ENCODE measurements at regions not wholly inside any gene's neighbourhood (a gene's known extent, or its start where the extent isn't known, plus 50 kb on each side); places are given as distances from the start of the nearest gene placed in this dataset.
"Not testable (repeated sequence)": the region's sequence is repeated elsewhere in the genome, so short reads cannot be mapped to it uniquely, and the experiment has no call there.

DNA sequence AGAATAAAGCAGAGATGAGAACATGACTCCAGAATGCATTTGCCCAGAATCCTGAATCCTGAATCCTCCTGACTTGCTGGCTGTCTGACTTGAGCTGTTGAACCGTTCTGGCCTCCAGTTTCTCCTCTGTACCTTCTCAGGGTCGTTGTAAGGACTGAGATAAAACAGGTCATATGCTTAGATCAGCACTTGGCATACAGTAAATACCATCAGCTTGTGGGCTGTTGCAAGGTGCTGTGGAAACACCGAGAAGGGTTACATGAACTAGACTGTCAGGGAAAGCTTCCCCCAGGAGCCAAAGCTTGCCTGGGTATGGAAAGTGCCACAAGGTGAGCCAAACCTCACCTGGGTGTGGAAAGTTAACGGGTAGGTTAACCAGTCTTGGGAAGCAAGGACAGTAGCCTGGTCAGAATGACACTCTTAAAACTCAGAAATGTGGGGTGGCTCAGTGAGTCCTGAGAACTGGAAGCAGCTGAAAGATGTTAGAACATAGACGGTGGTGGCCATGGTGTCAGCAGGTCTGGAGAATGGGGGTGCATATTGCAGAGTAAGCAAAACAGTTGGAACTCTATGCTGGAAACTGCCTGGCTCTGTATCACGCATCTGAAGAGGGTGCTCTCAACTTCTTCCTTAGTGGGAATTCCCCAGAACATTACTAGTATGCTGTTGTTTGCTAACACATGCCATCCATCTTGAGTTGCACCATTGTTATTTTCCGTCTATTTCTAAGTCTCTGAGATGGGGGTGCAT lies 105.3 kb upstream of the DYRK2 start:
- H3K36me3 ChIP-seq (ENCODE audit: control insufficient read depth, insufficient read depth, low read length), result no peaks in the 10 kb centered on the region
- H3K9me3 ChIP-seq (replicated peaks; ENCODE audit: control insufficient read depth, low read depth, low read length), result no peaks in the 10 kb centered on the region
- H3K4me3 ChIP-seq (ENCODE audit: low read length), result no peak overlapping the region
- no peaks in the 10 kb centered on the region for H3K27me3 ChIP-seq (ENCODE audit: control insufficient read depth, insufficient read depth, low read length)
- 97% methylated on average over 4 of the region's 7 CpGs for WGBS (ENCODE audit: insufficient coverage)
- DNase-seq, result no peak
- peaks cover 2% of the 10 kb centered on the region for H3K4me1 ChIP-seq (ENCODE audit: control insufficient read depth, insufficient read depth, low read length)
- no peak overlapping the region for H3K27ac ChIP-seq (ENCODE audit: low read length)

DNA sequence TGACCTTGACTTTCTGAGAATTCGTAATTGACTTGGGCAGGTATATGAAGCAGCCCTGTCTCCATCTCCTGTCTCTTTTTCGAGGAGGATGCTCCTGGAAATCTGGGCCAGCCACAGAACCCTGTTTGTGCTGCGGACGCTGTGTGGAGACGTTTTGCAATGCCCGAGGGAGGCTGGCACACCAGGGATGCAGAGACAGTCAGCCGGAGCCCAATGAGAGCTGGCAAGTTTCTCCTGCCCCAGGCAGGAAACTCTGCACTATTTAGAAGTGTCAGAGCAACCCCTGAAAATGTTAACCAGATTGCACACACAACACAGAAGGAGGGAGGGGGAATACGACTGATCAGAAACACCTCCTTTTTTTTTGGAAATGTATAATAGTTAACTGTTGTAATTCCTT lies 103.2 kb upstream of the DYRK2 start:
- Histone ChIP-seq H3K9me3 (replicated peaks; ENCODE audit: control insufficient read depth, low read depth, low read length) (no peaks in the 10 kb centered on the region), H3K4me3 (ENCODE audit: low read length) (no peak overlapping the region)
- WGBS (ENCODE audit: insufficient coverage), result 61% methylated on average over 5 of the region's 8 CpGs

DNA sequence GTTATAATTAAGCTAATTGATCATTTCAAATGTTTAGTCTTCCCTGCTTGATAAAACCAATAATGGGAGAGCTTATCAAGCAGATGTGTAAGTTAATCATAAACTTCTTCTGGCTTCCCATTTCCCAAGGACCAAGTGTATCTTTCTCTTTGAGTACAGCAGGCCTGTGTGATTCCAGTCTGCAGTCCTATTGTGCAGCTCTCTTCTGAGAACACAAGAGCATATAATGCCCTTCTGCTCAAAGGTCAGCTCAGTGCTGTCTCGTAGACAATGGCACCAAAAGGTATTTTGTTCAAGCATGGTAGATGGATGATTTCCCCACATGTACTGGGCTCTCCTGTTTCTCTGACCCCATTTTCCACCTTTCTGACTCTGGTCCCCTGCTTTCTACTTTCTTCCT lies 101.8 kb upstream of the DYRK2 start:
- no CpG with 5 or more reads among the region's 1 CpG for WGBS (ENCODE audit: insufficient coverage)

More for the DNA sequence above, 103.2 kb upstream of the DYRK2 start:
- Histone ChIP-seq H3K4me1 (ENCODE audit: control insufficient read depth, insufficient read depth, low read length) (peaks cover 2% of the 10 kb centered on the region), H3K27me3 (ENCODE audit: control insufficient read depth, insufficient read depth, low read length) (no peaks in the 10 kb centered on the region), H3K27ac (ENCODE audit: low read length) (no peak overlapping the region), H3K36me3 (ENCODE audit: control insufficient read depth, insufficient read depth, low read length) (no peaks in the 10 kb centered on the region)
- no peak for DNase-seq

GRCh38 chr12:67555075-67555717 lies 93.3 kb upstream of the DYRK2 start:
- not testable (repeated sequence) for H3K9me3 ChIP-seq (replicated peaks; ENCODE audit: control insufficient read depth, low read depth, low read length); H3K4me1 ChIP-seq (ENCODE audit: control insufficient read depth, insufficient read depth, low read length); H3K36me3 ChIP-seq (ENCODE audit: control insufficient read depth, insufficient read depth, low read length); H3K27me3 ChIP-seq (ENCODE audit: control insufficient read depth, insufficient read depth, low read length); H3K27ac ChIP-seq (ENCODE audit: low read length); H3K4me3 ChIP-seq (ENCODE audit: low read length)
- peak; percentile 22 for DNase-seq
- WGBS (ENCODE audit: insufficient coverage), result 76% methylated on average over 8 of the region's 8 CpGs

More for the DNA sequence above, 101.8 kb upstream of the DYRK2 start:
- H3K36me3 ChIP-seq (ENCODE audit: control insufficient read depth, insufficient read depth, low read length), result no peaks in the 10 kb centered on the region
- H3K9me3 ChIP-seq (replicated peaks; ENCODE audit: control insufficient read depth, low read depth, low read length), result no peaks in the 10 kb centered on the region
- H3K27me3 ChIP-seq (ENCODE audit: control insufficient read depth, insufficient read depth, low read length), result no peaks in the 10 kb centered on the region
- no peak overlapping the region for H3K27ac ChIP-seq (ENCODE audit: low read length)
- no peak overlapping the region for H3K4me3 ChIP-seq (ENCODE audit: low read length)
- DNase-seq, result no peak
- no peaks in the 10 kb centered on the region for H3K4me1 ChIP-seq (ENCODE audit: control insufficient read depth, insufficient read depth, low read length)

DNA sequence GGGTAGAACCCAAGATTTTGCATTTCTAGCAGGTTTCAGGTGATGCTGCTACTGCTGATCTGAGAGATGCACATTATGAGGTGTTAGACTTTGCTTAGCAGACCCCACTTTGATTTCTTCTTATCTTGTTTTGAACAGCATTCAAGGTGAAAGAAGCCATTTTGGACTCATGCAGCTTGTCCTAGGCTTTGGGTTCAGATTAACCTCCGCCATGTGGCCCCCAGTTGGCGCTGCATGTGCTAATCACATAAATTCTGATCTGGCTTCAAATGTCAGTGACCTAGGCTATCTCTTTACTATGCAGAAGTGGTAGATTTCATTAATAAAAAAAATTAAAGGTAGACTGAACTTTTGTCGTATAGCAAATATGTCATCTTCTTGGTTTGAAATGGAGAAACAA lies 89.8 kb upstream of the DYRK2 start:
- no peak for DNase-seq
- 100% methylated on average over 2 of the region's 3 CpGs for WGBS (ENCODE audit: insufficient coverage)
- no peak overlapping the region for H3K27ac ChIP-seq (ENCODE audit: low read length)

GRCh38 chr12:67559751-67560150 lies 88.8 kb upstream of the DYRK2 start:
- DNase-seq, result no peak
- Histone ChIP-seq H3K9me3 (replicated peaks; ENCODE audit: control insufficient read depth, low read depth, low read length) (peaks cover 4% of the 10 kb centered on the region), H3K36me3 (ENCODE audit: control insufficient read depth, insufficient read depth, low read length) (no peaks in the 10 kb centered on the region)

More for the DNA sequence above, 89.8 kb upstream of the DYRK2 start:
- Histone ChIP-seq H3K4me3 (ENCODE audit: low read length) (no peak overlapping the region), H3K9me3 (replicated peaks; ENCODE audit: control insufficient read depth, low read depth, low read length) (peaks cover 4% of the 10 kb centered on the region), H3K4me1 (ENCODE audit: control insufficient read depth, insufficient read depth, low read length) (no peaks in the 10 kb centered on the region), H3K27me3 (ENCODE audit: control insufficient read depth, insufficient read depth, low read length) (no peaks in the 10 kb centered on the region), H3K36me3 (ENCODE audit: control insufficient read depth, insufficient read depth, low read length) (no peaks in the 10 kb centered on the region)

GRCh38 chr12:67562513-67563287 lies 85.8 kb upstream of the DYRK2 start:
- no peaks in the 10 kb centered on the region for H3K27me3 ChIP-seq (ENCODE audit: control insufficient read depth, insufficient read depth, low read length)
- H3K4me1 ChIP-seq (ENCODE audit: control insufficient read depth, insufficient read depth, low read length), result no peaks in the 10 kb centered on the region
- no peak overlapping the region for H3K4me3 ChIP-seq (ENCODE audit: low read length)
- DNase-seq, result no peak
- H3K9me3 ChIP-seq (replicated peaks; ENCODE audit: control insufficient read depth, low read depth, low read length), result peaks cover 8% of the 10 kb centered on the region
- H3K27ac ChIP-seq (ENCODE audit: low read length), result no peak overlapping the region
- no peaks in the 10 kb centered on the region for H3K36me3 ChIP-seq (ENCODE audit: control insufficient read depth, insufficient read depth, low read length)
- WGBS (ENCODE audit: insufficient coverage), result 80% methylated on average over 1 of the region's 3 CpGs

More at GRCh38 chr12:67559751-67560150, 88.8 kb upstream of the DYRK2 start:
- Histone ChIP-seq H3K4me1 (ENCODE audit: control insufficient read depth, insufficient read depth, low read length) (no peaks in the 10 kb centered on the region), H3K27ac (ENCODE audit: low read length) (no peak overlapping the region), H3K4me3 (ENCODE audit: low read length) (no peak overlapping the region), H3K27me3 (ENCODE audit: control insufficient read depth, insufficient read depth, low read length) (no peaks in the 10 kb centered on the region)
- 16% methylated on average over 3 of the region's 3 CpGs for WGBS (ENCODE audit: insufficient coverage)

DNA sequence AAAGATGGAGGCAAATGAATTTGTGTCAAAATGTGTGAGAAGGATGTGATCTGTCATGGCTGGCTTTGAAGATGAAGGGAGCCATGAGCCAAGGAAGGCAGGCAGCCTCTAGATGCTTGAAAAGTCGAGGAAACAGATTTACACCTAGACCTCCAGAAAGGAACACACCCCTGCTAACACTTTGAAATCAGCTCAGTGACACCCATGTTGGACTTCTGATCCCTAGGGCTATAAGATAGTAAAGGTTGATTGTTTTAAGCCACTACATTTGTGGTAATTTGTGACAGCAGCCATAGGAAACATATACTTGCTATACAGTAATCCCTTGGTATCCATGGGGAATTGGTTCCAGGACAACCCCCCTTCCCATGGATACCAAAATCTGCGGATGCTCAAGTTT lies 80.5 kb upstream of the DYRK2 start:
- WGBS (ENCODE audit: insufficient coverage), result no CpG with 5 or more reads among the region's 2 CpGs
- Histone ChIP-seq H3K4me1 (ENCODE audit: control insufficient read depth, insufficient read depth, low read length) (peaks cover 5% of the 10 kb centered on the region), H3K27ac (ENCODE audit: low read length) (no peak overlapping the region), H3K27me3 (ENCODE audit: control insufficient read depth, insufficient read depth, low read length) (no peaks in the 10 kb centered on the region), H3K9me3 (replicated peaks; ENCODE audit: control insufficient read depth, low read depth, low read length) (peaks cover 4% of the 10 kb centered on the region), H3K36me3 (ENCODE audit: control insufficient read depth, insufficient read depth, low read length) (no peaks in the 10 kb centered on the region), H3K4me3 (ENCODE audit: low read length) (no peak overlapping the region)
- no peak for DNase-seq

DNA sequence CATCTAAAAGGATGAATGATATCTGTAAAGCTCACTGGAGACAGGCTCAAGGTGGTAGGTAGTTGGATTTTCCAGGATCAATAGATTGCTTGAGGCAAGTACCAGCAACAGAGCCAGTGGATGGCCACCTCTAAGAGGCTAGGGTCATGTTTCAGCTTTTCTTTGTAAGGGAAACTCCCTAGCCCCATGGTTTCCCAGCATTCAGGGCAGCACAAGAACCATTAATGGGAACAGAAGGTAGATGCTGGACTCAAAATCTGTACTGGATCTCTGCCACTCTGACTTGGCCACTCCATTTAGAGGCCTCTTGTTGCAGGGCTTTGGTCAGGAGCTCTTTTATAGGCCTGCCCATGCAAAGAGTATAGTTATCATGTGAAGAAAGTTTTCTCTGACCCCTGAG lies 76.1 kb upstream of the DYRK2 start:
- H3K36me3 ChIP-seq (ENCODE audit: control insufficient read depth, insufficient read depth, low read length), result no peaks in the 10 kb centered on the region
- no peak overlapping the region for H3K27ac ChIP-seq (ENCODE audit: low read length)
- no peaks in the 10 kb centered on the region for H3K9me3 ChIP-seq (replicated peaks; ENCODE audit: control insufficient read depth, low read depth, low read length)
- H3K27me3 ChIP-seq (ENCODE audit: control insufficient read depth, insufficient read depth, low read length), result no peaks in the 10 kb centered on the region
- no peak for DNase-seq
- peaks cover 7% of the 10 kb centered on the region for H3K4me1 ChIP-seq (ENCODE audit: control insufficient read depth, insufficient read depth, low read length)
- no peak overlapping the region for H3K4me3 ChIP-seq (ENCODE audit: low read length)

- Histone ChIP-seq H3K4me3 (ENCODE audit: low read length) (no peak overlapping the region), H3K27ac (ENCODE audit: low read length) (no peak overlapping the region), H3K36me3 (ENCODE audit: control insufficient read depth, insufficient read depth, low read length) (no peaks in the 10 kb centered on the region), H3K9me3 (replicated peaks; ENCODE audit: control insufficient read depth, low read depth, low read length) (no peaks in the 10 kb centered on the region), H3K27me3 (ENCODE audit: control insufficient read depth, insufficient read depth, low read length) (no peaks in the 10 kb centered on the region), H3K4me1 (ENCODE audit: control insufficient read depth, insufficient read depth, low read length) (peaks cover 7% of the 10 kb centered on the region)
- DNase-seq, result peak; percentile 53
- WGBS (ENCODE audit: insufficient coverage), result 70% methylated on average over 2 of the region's 4 CpGs
Observed at GRCh38 chr12:67573566-67573965, 75.0 kb upstream of the DYRK2 start.

All from muscle of leg (tissue), 3 donors.